ENCODE measurements at regions not wholly inside any gene's neighbourhood (a gene's known extent, or its start where the extent isn't known, plus 50 kb on each side); places are given as distances from the start of the nearest gene placed in this dataset.

DNA sequence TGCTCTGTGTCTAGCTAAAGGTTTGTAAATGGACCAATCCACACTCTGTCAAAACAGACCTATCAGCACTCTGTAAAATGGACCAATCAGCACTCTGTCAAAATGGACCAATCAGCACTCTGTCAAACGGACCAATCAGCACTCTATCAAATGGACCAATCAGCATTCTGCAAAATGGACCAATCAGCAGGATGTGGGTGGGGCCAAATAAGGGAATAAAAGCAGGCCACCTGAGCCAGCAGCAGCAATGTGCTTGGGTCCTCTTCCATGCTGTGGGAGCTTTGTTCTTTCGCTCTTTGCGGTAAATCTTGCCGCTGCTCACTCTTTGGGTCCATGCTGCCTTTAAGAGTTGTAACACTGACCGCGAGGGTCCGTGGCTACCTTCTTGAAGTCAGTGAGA lies 740.5 kb upstream of the POM121L12 start:
- no peak overlapping the region for H3K4ac ChIP-seq (replicated peaks; ENCODE audit: insufficient read length, low read depth, low read length)
- H4K20me1 ChIP-seq (replicated peaks in 1 of 2; ENCODE audit: control insufficient read depth in 1 of 2, insufficient read depth in 2 of 2, low read length in 2 of 2), result no peaks in the 10 kb centered on the region
- no peak overlapping the region for H2BK5ac ChIP-seq (ENCODE audit: low read depth, low read length)
- no peaks in the 10 kb centered on the region for H3K23me2 ChIP-seq (ENCODE audit: low read depth, low read length)
- FAIRE-seq (no peak), DNase-seq (ENCODE audit: low read depth in 1 of 2, low spot score in 2 of 2) (no peak)
- H3K4me3 ChIP-seq (ENCODE audit: extremely low read depth in 1 of 4, insufficient read depth in 2 of 4, low read depth in 3 of 4, low read length in 4 of 4), result no peak overlapping the region
- ChIA-PET CTCF (ENCODE audit: partially characterized antibody) (no interaction called here), POLR2A (ENCODE audit: partially characterized antibody) (no interaction called here)
- H2BK20ac ChIP-seq (ENCODE audit: low read length), result no peak overlapping the region
- no peak overlapping the region for H3K14ac ChIP-seq (ENCODE audit: insufficient read length)
- peaks cover 0 to 3% of the 10 kb centered on the region in 2 experiments; a peak in 1 of 4 replicates for H3K9me3 ChIP-seq (ENCODE audit: insufficient read depth in 2 of 2, low read depth in 1 of 2, low read length in 1 of 2)
- H3K18ac ChIP-seq (ENCODE audit: extremely low read depth, low read length), result no peak overlapping the region
- no peak for TF ChIP-seq TBP (IDR thresholded peaks at IDR 0.05; ENCODE audit: low read depth, low read length)
- TF ChIP-seq KDM4A (IDR thresholded peaks at IDR 0.05; ENCODE audit: low read depth, low read length, severe bottlenecking), result no peak
- TF ChIP-seq JUND (IDR thresholded peaks at IDR 0.05; ENCODE audit: low read length), result no peak
- H3K56ac ChIP-seq (replicated peaks; ENCODE audit: insufficient read length, low read depth, low read length), result no peak overlapping the region
- H2BK12ac ChIP-seq (ENCODE audit: low read depth, low read length), result no peak overlapping the region
- H3K36me3 ChIP-seq (ENCODE audit: control insufficient read depth in 2 of 4, insufficient read depth in 4 of 4, low read length in 3 of 4), result no peaks in the 10 kb centered on the region
- WGBS, 2 experiments (ENCODE audit: extremely low coverage in 1 of 2, insufficient coverage in 1 of 2, insufficient read length in 1 of 2, insufficient replicate concordance in 2 of 2, low coverage in 1 of 2, low lambda C conversion rate in 2 of 2, missing lambda C conversion rate in 1 of 2), result 93% methylated on average over 7 of the region's 7 CpGs; no CpG with 5 or more reads in 1 of the 2 experiments
- H2AFZ ChIP-seq (ENCODE audit: low read length), result no peak overlapping the region
- H3K27ac ChIP-seq (ENCODE audit: low read depth, low read length), result no peak overlapping the region
- no peak overlapping the region for H4K8ac ChIP-seq (ENCODE audit: extremely low read depth, insufficient read depth, low read length)
- 0 out of 2 replicates have a peak overlapping the region, but pooled peaks have one; percentile 8 for H2AK5ac ChIP-seq (ENCODE audit: low read depth, low read length)
- no peak overlapping the region for H4K5ac ChIP-seq (ENCODE audit: insufficient read length, low read depth, low read length)
- H3K27me3 ChIP-seq (replicated peaks in 1 of 4; ENCODE audit: control insufficient read depth in 3 of 4, extremely low read depth in 1 of 4, insufficient read depth in 3 of 4, low read length in 3 of 4), result no peaks in the 10 kb centered on the region
- H3K79me1 ChIP-seq (ENCODE audit: low read depth, low read length), result no peaks in the 10 kb centered on the region
- H4K91ac ChIP-seq (replicated peaks; ENCODE audit: insufficient read length, low read length), result no peak overlapping the region
- no peak overlapping the region for H2BK120ac ChIP-seq (replicated peaks; ENCODE audit: low read depth, low read length)
- no peak overlapping the region for H3K23ac ChIP-seq (ENCODE audit: insufficient read length)
- no peak overlapping the region for H3K4me2 ChIP-seq (ENCODE audit: insufficient read depth in 1 of 2, low read depth in 2 of 2, low read length in 2 of 2)
- H3K4me1 ChIP-seq (replicated peaks in 1 of 4; ENCODE audit: control insufficient read depth in 3 of 4, insufficient read depth in 4 of 4, low read length in 3 of 4), result no peaks in the 10 kb centered on the region
- no peak overlapping the region; the same call in 1 of the 2 replicates for H2BK15ac ChIP-seq (ENCODE audit: low read length)
- no peaks in the 10 kb centered on the region for H3K79me2 ChIP-seq (ENCODE audit: control insufficient read depth in 1 of 2, insufficient read depth in 2 of 2, low read length in 2 of 2)
- no peak overlapping the region for H3K9ac ChIP-seq (replicated peaks in 1 of 4; ENCODE audit: extremely low read depth in 1 of 4, low read depth in 3 of 4, low read length in 3 of 4)

All from H1 (cell line).